Gastrocnemius medialis (tissue), 4 donors: ENCODE measurements at regions not wholly inside any gene's neighbourhood (a gene's known extent, or its start where the extent isn't known, plus 50 kb on each side); places are given as distances from the start of the nearest gene placed in this dataset.

Source experiments
- ATAC-seq, 2 donors: fragments of 150-250 bp; one replicate each; pipeline ENCODE4 v1.9.1; 2016
- DNase-seq, 2 donors: peaks; one replicate each; pipeline ENCODE4 v3.0.0-alpha.2; 2019
- H3K27ac ChIP-seq, 4 donors: fragments of 200-600 bp; sonication (generic); 1 replicate in 1 of 4; 2 replicates in 3 of 4; pipeline ENCODE4 v1.5.1; 2016 to 2018; ENCODE audit warnings: mild to moderate bottlenecking in 2 of 4, moderate library complexity in 1 of 4
- H3K27me3 ChIP-seq, 3 donors: fragments of 200-600 bp; sonication (generic) in 2 of 3; 1 replicate in 1 of 3; 2 replicates in 2 of 3; pipeline versions ENCODE4 v1.5.1 to v1.6.0; 2016 to 2019; ENCODE audit warnings: mild to moderate bottlenecking in 1 of 3, moderate library complexity in 1 of 3
- H3K36me3 ChIP-seq, 2 donors: fragments of 200-600 bp; sonication (generic) in 1 of 2; one replicate each; pipeline ENCODE4 v1.5.1; 2017 to 2018
- H3K4me1 ChIP-seq, 2 donors: fragments of 200-600 bp; sonication (generic) in 1 of 2; one replicate each; pipeline ENCODE4 v1.5.1; 2016 to 2017; ENCODE audit warnings: mild to moderate bottlenecking in 2 of 2
- H3K4me3 ChIP-seq, 4 donors: fragments of 200-600 bp; sonication (generic) in 3 of 4; 1 replicate in 1 of 4; 2 replicates in 3 of 4; pipeline ENCODE4 v1.5.1; 2016 to 2019; ENCODE audit warnings: mild to moderate bottlenecking in 2 of 4
- H3K9me3 ChIP-seq, 3 donors: fragments of 200-600 bp; sonication (generic) in 2 of 3; 1 replicate in 1 of 3; 2 replicates in 2 of 3; pipeline ENCODE4 v1.5.1; 2016 to 2019
- CTCF ChIP-seq, 5 experiments: fragments of 450-650 bp in 3 of 5; fragments of 200-600 bp in 2 of 5; sonication (generic) in 2 of 5; IDR thresholded peaks in 4 of 5; conservative IDR thresholded peaks in 1 of 5; 1 replicate in 4 of 5; 2 replicates in 1 of 5; pipeline ENCODE4 v1.5.1; 2016 to 2019; ENCODE audit warnings: antibody characterized with exemption in 5 of 5, mild to moderate bottlenecking in 3 of 5, moderate library complexity in 3 of 5
- POLR2A ChIP-seq, 2 donors: fragments of 450-650 bp; IDR thresholded peaks; one replicate each; pipeline ENCODE4 v1.6.1; 2017; ENCODE audit warnings: antibody characterized with exemption in 2 of 2, mild to moderate bottlenecking in 2 of 2, moderate library complexity in 2 of 2
- in situ Hi-C, 4 donors: fragments of 200-750 bp; cut with MboI; loops; one replicate each; pipeline versions ENCODE4 v1.15.0 to v1.8.0; 2017; ENCODE audit warnings: low sequenced_read_pairs in 4 of 4
- intact Hi-C: fragments of 100-400 bp; cut with DNase I; formaldehyde crosslinking; loops from one replicate; pipeline ENCODE4 v1.15.1; 2023; ENCODE audit warnings: low total_unique reads

GRCh38 chr22:49195636-49196035 lies 632.0 kb downstream of the BRD1 start:
- DNase-seq: no peak
- intact Hi-C loops: no loop called here
- H3K27me3 ChIP-seq: no peaks in the 10 kb centered on the region

GRCh38 chr22:49193901-49194465 lies 633.7 kb downstream of the BRD1 start:
- Histone ChIP-seq H3K9me3 (no peaks in the 10 kb centered on the region), H3K4me3 (no peak overlapping the region), H3K4me1 (no peaks in the 10 kb centered on the region), H3K36me3 (no peaks in the 10 kb centered on the region), H3K27ac (no peak overlapping the region), H3K27me3 (no peaks in the 10 kb centered on the region)
- ATAC-seq: no peak
- no peak for TF ChIP-seq CTCF (IDR thresholded peaks at IDR 0.05 in 4 of 5, conservative IDR thresholded peaks at IDR 0.05 in 1 of 5)
- no peak for TF ChIP-seq POLR2A (IDR thresholded peaks at IDR 0.05)
- intact Hi-C loops (no loop called here), in situ Hi-C loops (no loop called here)
- no peak for DNase-seq

More at GRCh38 chr22:49195636-49196035, 632.0 kb downstream of the BRD1 start:
- Histone ChIP-seq H3K27ac (no peak overlapping the region), H3K36me3 (no peaks in the 10 kb centered on the region), H3K4me1 (no peaks in the 10 kb centered on the region), H3K9me3 (no peaks in the 10 kb centered on the region), H3K4me3 (no peak overlapping the region)
- in situ Hi-C loops: no loop called here
- no peak for TF ChIP-seq POLR2A (IDR thresholded peaks at IDR 0.05)
- TF ChIP-seq CTCF (IDR thresholded peaks at IDR 0.05 in 4 of 5, conservative IDR thresholded peaks at IDR 0.05 in 1 of 5): no peak
- ATAC-seq: no peak

- Histone ChIP-seq H3K27ac (no peak overlapping the region), H3K9me3 (no peaks in the 10 kb centered on the region), H3K36me3 (no peaks in the 10 kb centered on the region), H3K4me3 (no peak overlapping the region), H3K4me1 (no peaks in the 10 kb centered on the region), H3K27me3 (peaks cover 0 to 2% (median 0%) of the 10 kb centered on the region in 3 donors)
- intact Hi-C loops (no loop called here), in situ Hi-C loops (no loop called here)
- ATAC-seq (no peak), DNase-seq (no peak)
- TF ChIP-seq CTCF (IDR thresholded peaks at IDR 0.05 in 4 of 5, conservative IDR thresholded peaks at IDR 0.05 in 1 of 5): no peak
- no peak for TF ChIP-seq POLR2A (IDR thresholded peaks at IDR 0.05)
Observed at GRCh38 chr22:49193348-49193747, 634.3 kb downstream of the BRD1 start.

- H3K9me3 ChIP-seq: no peaks in the 10 kb centered on the region
- H3K4me1 ChIP-seq: no peaks in the 10 kb centered on the region
- no peak for ATAC-seq
- in situ Hi-C loops (no loop called here), intact Hi-C loops (no loop called here)
- H3K4me3 ChIP-seq: no peak overlapping the region
- H3K27ac ChIP-seq: no peak overlapping the region
- TF ChIP-seq CTCF (IDR thresholded peaks at IDR 0.05 in 4 of 5, conservative IDR thresholded peaks at IDR 0.05 in 1 of 5): no peak
- no peak for TF ChIP-seq POLR2A (IDR thresholded peaks at IDR 0.05)
- H3K27me3 ChIP-seq: peaks cover 0 to 2% (median 0%) of the 10 kb centered on the region in 3 donors
- H3K36me3 ChIP-seq: no peaks in the 10 kb centered on the region
- no peak for DNase-seq
Observed at GRCh38 chr22:49192857-49193250, 634.8 kb downstream of the BRD1 start.
